Hepatocyte (in vitro differentiated cells): ENCODE measurements at regions not wholly inside any gene's neighbourhood (a gene's known extent, or its start where the extent isn't known, plus 50 kb on each side); places are given as distances from the start of the nearest gene placed in this dataset.
A peak's percentile ranks its signal among the peaks of the same experiment; 100 is the strongest.

Experiments used
- DNase-seq: peaks from one replicate; pipeline ENCODE4 v3.0.0-alpha.2; 2016; ENCODE audit warnings: low spot score
- H2AFZ ChIP-seq: fragments of 200-600 bp; sonication (generic); 2 replicates; pipeline ENCODE4 v1.6.0; 2016; ENCODE audit warnings: antibody characterized with exemption, mild to moderate bottlenecking
- H3K27ac ChIP-seq: fragments of 200-600 bp; sonication (generic); 2 replicates; pipeline ENCODE4 v1.5.1; 2016; ENCODE audit warnings: mild to moderate bottlenecking
- H3K27me3 ChIP-seq: fragments of 200-600 bp; sonication (generic); 2 replicates; pipeline ENCODE4 v1.6.1; 2016
- H3K36me3 ChIP-seq: fragments of 200-600 bp; sonication (generic); replicated peaks from 2 replicates; pipeline ENCODE4 v1.5.1; 2016; ENCODE audit warnings: low read depth; ENCODE audit not compliant: insufficient read depth
- H3K4me1 ChIP-seq: fragments of 200-600 bp; sonication (generic); 2 replicates; pipeline ENCODE4 v1.5.1; 2016; ENCODE audit warnings: mild to moderate bottlenecking, moderate library complexity; ENCODE audit not compliant: insufficient read depth
- H3K4me2 ChIP-seq: fragments of 200-600 bp; sonication (generic); 2 replicates; pipeline ENCODE4 v1.6.0; 2016
- H3K4me3 ChIP-seq: fragments of 200-600 bp; sonication (generic); 2 replicates; pipeline ENCODE4 v1.5.1; 2016; ENCODE audit warnings: mild to moderate bottlenecking
- H3K79me2 ChIP-seq: fragments of 200-600 bp; sonication (generic); 2 replicates; pipeline ENCODE4 v1.6.0; 2017; ENCODE audit warnings: mild to moderate bottlenecking
- H3K9me2 ChIP-seq: fragments of 200-600 bp; sonication (generic); replicated peaks from 2 replicates; pipeline ENCODE4 v1.6.0; 2017; ENCODE audit warnings: mild to moderate bottlenecking; ENCODE audit not compliant: insufficient read depth
- H3K9me3 ChIP-seq: fragments of 200-600 bp; sonication (generic); 2 replicates; pipeline ENCODE4 v1.5.1; 2016; ENCODE audit warnings: low read depth, mild to moderate bottlenecking
- H4K20me1 ChIP-seq: fragments of 200-600 bp; sonication (generic); 2 replicates; pipeline ENCODE4 v1.6.0; 2016; ENCODE audit warnings: mild to moderate bottlenecking; ENCODE audit not compliant: insufficient read depth, poor library complexity, severe bottlenecking
- CTCF ChIP-seq: fragments of 200-600 bp; sonication (generic); IDR thresholded peaks from 2 replicates; pipeline ENCODE4 v1.5.1; 2016; ENCODE audit warnings: antibody characterized with exemption, mild to moderate bottlenecking; ENCODE audit not compliant: poor library complexity
- EZH2 ChIP-seq: fragments of 200-600 bp; sonication (generic); IDR thresholded peaks from 2 replicates; pipeline ENCODE4 v1.6.1; 2016; ENCODE audit warnings: antibody characterized with exemption, mild to moderate bottlenecking, borderline replicate concordance
- EZH2phosphoT487 ChIP-seq: fragments of 200-600 bp; sonication (generic); IDR thresholded peaks from one replicate; pipeline ENCODE4 v1.6.1; 2018; ENCODE audit warnings: antibody characterized with exemption, mild to moderate bottlenecking, low read depth, moderate library complexity; ENCODE audit not compliant: unreplicated experiment, severe bottlenecking
- WGBS: methylation state at CpG from one replicate; pipeline ENCODE4 v1.1.6; 2016; ENCODE audit warnings: low lambda C conversion rate; ENCODE audit errors: missing lambda C conversion rate; 5-methylcytosine and 5-hydroxymethylcytosine counted together

GRCh38 chr9:118165451-118165850, 461.2 kb downstream of the TLR4 start:
- H3K9me3 ChIP-seq, result no peaks in the 10 kb centered on the region
- no peaks in the 10 kb centered on the region for H4K20me1 ChIP-seq
- no peak overlapping the region for H3K4me2 ChIP-seq
- TF ChIP-seq CTCF, result no peak
- no peak for TF ChIP-seq EZH2phosphoT487
- no peak for TF ChIP-seq EZH2
- no peaks in the 10 kb centered on the region for H3K36me3 ChIP-seq
- no peaks in the 10 kb centered on the region for H3K9me2 ChIP-seq
- no peaks in the 10 kb centered on the region for H3K4me1 ChIP-seq
- no peak overlapping the region for H3K27ac ChIP-seq
- H3K79me2 ChIP-seq, result no peaks in the 10 kb centered on the region
- no peak overlapping the region for H2AFZ ChIP-seq
- H3K4me3 ChIP-seq, result no peak overlapping the region
- no peak for DNase-seq
- H3K27me3 ChIP-seq, result peaks cover 2% of the 10 kb centered on the region
- 89% methylated on average over 1 of the region's 1 CpG for WGBS

- Histone ChIP-seq H3K4me2 (no peak overlapping the region), H3K4me1 (no peaks in the 10 kb centered on the region), H3K9me3 (no peaks in the 10 kb centered on the region), H3K9me2 (no peaks in the 10 kb centered on the region), H3K36me3 (no peaks in the 10 kb centered on the region), H3K27ac (no peak overlapping the region), H2AFZ (no peak overlapping the region), H3K4me3 (no peak overlapping the region), H3K27me3 (peaks cover 11% of the 10 kb centered on the region), H4K20me1 (no peaks in the 10 kb centered on the region), H3K79me2 (no peaks in the 10 kb centered on the region)
- DNase-seq, result peak; percentile 73
- WGBS, result 43% methylated on average over 6 of the region's 6 CpGs
- TF ChIP-seq CTCF (peak; percentile 77), EZH2 (no peak), EZH2phosphoT487 (no peak)
Observed at GRCh38 chr9:118170032-118170955, 466.1 kb downstream of the TLR4 start.

GRCh38 chr9:118177241-118177640, 473.0 kb downstream of the TLR4 start:
- TF ChIP-seq EZH2phosphoT487, result no peak
- TF ChIP-seq CTCF, result no peak
- no peak for TF ChIP-seq EZH2
- no peak overlapping the region for H3K27ac ChIP-seq
- H3K9me3 ChIP-seq, result no peaks in the 10 kb centered on the region
- H3K36me3 ChIP-seq, result no peaks in the 10 kb centered on the region
- no peak overlapping the region for H3K4me3 ChIP-seq
- H3K9me2 ChIP-seq, result no peaks in the 10 kb centered on the region
- H3K4me1 ChIP-seq, result no peaks in the 10 kb centered on the region
- no peaks in the 10 kb centered on the region for H3K79me2 ChIP-seq
- H4K20me1 ChIP-seq, result no peaks in the 10 kb centered on the region
- DNase-seq, result no peak
- no peak overlapping the region for H3K4me2 ChIP-seq
- H3K27me3 ChIP-seq, result no peaks in the 10 kb centered on the region
- H2AFZ ChIP-seq, result no peak overlapping the region
